H1 (cell line): ENCODE measurements at regions not wholly inside any gene's neighbourhood (a gene's known extent, or its start where the extent isn't known, plus 50 kb on each side); places are given as distances from the start of the nearest gene placed in this dataset.

Experiments used
- BRCA1 ChIP-seq: IDR thresholded peaks from 2 replicates; pipeline ENCODE4 v1.6.1; 2012; ENCODE audit warnings: low read depth, low read length, improper control_type of control experiment
- CHD1 ChIP-seq: IDR thresholded peaks from 2 replicates; pipeline ENCODE4 v1.6.1; 2012; ENCODE audit warnings: low read depth, low read length, improper control_type of control experiment

- TF ChIP-seq BRCA1 (no peak), CHD1 (no peak)
Observed at GRCh38 chr7:156539999-156540398, 100.6 kb upstream of the RNF32 start (continued).
